ENCODE measurements at regions not wholly inside any gene's neighbourhood (a gene's known extent, or its start where the extent isn't known, plus 50 kb on each side); places are given as distances from the start of the nearest gene placed in this dataset.

DNA sequence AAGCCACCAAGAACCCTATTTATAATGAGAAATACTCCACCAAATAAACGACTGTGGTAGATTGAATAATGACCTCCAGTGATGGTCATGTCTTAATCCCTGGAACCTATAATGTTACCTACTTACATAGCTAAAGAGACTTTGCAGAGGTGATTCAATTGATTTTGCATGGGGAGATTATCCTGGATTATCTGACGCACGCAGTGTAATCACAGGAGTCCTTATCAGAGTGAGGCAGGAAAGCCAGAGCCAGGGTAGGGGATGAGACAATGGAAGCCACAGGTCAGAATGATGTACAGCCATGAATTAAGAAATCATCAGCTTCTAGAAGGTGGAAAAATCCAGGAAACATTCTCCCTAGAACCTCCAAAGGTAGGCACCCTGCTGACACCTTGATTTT lies 286.4 kb upstream of the SP4 start:
- Mint-ChIP-seq H3K4me1 (no peaks in the 10 kb centered on the region), H3K27ac (no peak overlapping the region), H3K4me3 (no peak overlapping the region), H3K9me3 (no peaks in the 10 kb centered on the region), H3K36me3 (no peaks in the 10 kb centered on the region), H3K27me3 (peaks cover 0 to 6% of the 10 kb centered on the region in 2 donors)
- ATAC-seq (replicated peaks) (no peak), DNase-seq (no peak)

DNA sequence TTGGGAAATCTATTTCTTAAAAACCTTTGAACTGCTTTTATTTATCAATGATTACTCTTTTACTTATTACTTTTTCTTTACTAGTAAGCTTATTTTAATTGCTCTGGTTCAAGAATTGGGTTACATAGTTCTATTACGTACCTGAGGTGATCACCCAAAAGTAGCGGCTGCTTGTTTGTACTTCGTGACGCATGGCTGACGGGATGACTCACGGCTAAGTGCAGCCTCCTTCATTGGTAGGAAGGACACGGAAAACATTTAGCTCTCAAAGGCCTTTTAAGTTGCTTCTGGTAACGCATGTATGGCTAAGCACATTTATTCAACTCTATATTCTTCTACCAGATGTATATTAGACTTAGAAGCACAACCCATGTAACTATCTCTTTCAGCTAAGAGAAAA lies 285.8 kb upstream of the SP4 start:
- DNase-seq (no peak), ATAC-seq (replicated peaks) (no peak)
- Mint-ChIP-seq H3K27ac (no peak overlapping the region), H3K9me3 (no peaks in the 10 kb centered on the region), H3K27me3 (peaks cover 0 to 6% of the 10 kb centered on the region in 2 donors), H3K4me3 (no peak overlapping the region), H3K4me1 (no peaks in the 10 kb centered on the region), H3K36me3 (no peaks in the 10 kb centered on the region)

DNA sequence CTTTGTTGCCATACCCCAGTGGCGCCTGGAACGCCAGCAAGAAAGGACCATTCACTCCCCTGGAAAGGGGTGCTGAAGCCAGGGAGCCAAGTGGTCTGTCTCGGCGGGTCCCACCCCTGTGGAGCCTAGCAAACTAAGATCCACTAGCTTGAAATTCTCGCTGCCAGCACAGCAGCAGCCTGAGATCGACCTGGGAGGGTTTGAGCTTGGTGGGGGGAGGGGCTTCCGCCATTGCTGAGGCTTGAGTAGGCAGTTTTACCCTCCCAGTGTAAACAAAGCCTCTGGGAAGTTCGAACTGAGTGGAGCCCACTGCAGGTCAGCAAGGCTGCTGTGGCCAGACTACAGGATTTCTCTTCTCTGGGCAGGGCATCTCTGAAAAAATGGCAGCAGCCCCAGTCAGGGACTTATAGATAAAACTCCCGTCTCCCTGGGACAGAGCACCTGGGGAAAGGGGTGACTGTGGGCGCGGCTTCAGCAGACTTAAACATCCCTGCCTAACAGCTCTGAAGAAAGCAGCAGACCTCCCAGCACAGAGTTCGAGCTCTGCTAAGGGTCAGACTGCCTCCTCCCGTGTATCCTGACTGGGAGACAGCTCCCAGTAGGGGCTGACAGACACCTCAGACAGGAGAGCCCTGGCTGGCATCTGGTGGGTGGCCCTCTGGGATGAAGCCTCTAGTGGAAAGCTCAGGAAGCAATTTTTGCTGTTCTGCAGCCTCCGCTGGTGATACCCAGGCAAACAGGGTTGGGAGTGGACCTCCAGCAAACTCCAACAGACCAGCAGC lies 281.1 kb upstream of the SP4 start:
- Mint-ChIP-seq H3K9me3 (no peaks in the 10 kb centered on the region), H3K4me1 (no peaks in the 10 kb centered on the region), H3K4me3 (no peak overlapping the region), H3K27me3 (peaks cover 0 to 6% of the 10 kb centered on the region in 2 donors), H3K27ac (no peak overlapping the region), H3K36me3 (no peaks in the 10 kb centered on the region)
- ATAC-seq (replicated peaks) (no peak), DNase-seq (no peak)

DNA sequence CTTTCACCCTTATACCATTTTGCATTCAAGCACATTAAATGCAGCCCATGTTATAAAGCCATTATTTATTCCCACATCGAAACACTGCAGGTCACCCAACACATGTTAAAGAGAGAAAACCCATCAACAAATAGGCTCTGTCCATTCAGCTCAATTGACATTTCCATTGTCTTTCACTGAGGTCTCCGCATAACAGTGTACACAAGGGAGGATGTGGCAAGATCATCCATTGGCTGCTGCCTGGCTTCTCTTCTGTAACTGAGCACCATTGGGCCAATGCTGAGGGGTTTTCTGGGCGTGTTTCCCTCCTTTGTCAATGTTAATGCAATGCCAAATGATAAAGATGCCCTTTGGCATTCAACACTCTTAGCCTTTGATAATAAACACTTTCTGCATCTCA lies 278.1 kb upstream of the SP4 start:
- no peak for ATAC-seq (replicated peaks)
- no peak for DNase-seq
- Mint-ChIP-seq H3K36me3 (no peaks in the 10 kb centered on the region), H3K9me3 (no peaks in the 10 kb centered on the region), H3K4me3 (no peak overlapping the region), H3K27ac (no peak overlapping the region), H3K4me1 (no peaks in the 10 kb centered on the region), H3K27me3 (peaks cover 0 to 6% of the 10 kb centered on the region in 2 donors)

DNA sequence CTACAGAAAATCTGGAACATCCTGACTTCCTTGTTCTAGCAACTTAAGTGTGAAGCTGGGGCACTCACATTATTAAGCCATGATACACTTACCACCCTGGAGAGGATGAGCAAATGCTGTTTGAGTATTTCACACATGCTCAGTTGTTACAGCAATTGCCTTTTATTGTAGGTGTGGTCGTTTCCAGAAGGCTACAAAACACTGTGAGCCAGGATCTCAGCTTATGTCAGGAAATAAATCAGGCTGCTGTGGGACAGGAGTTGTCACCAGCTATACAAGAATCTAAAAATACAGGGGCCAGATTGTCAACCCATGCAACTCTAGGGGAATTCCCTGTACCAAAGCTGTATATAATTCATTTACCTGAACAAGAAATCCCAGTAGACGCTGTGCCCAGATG lies 273.3 kb upstream of the SP4 start:
- Mint-ChIP-seq H3K27me3 (no peaks in the 10 kb centered on the region), H3K9me3 (no peaks in the 10 kb centered on the region), H3K27ac (no peak overlapping the region), H3K4me3 (no peak overlapping the region), H3K4me1 (no peaks in the 10 kb centered on the region), H3K36me3 (no peaks in the 10 kb centered on the region)
- no peak for ATAC-seq (replicated peaks)
- DNase-seq, result no peak

DNA sequence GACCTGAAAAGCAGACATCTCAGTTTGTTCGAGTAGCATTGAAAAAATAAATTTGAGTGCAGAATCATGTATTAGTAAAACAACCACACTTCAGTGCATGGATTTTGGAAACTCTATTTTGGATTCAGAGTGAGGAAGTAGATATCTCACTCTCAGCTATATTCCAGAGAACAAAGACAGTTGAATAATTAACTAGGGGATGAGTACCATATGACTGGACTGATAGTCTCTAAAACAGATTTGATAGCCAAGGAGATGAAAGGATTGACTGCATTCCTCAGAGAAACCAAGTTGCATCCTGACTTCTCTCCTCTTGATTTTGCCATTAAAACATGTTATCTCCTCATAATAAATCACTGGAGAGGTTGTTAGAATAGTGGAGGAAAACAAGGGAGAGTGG lies 268.4 kb upstream of the SP4 start:
- ATAC-seq (replicated peaks), result no peak
- Mint-ChIP-seq H3K4me3 (no peak overlapping the region), H3K9me3 (peaks cover 0 to under 1% of the 10 kb centered on the region in 2 donors), H3K4me1 (no peaks in the 10 kb centered on the region), H3K27ac (no peak overlapping the region), H3K27me3 (peaks cover 0 to under 1% of the 10 kb centered on the region in 2 donors), H3K36me3 (no peaks in the 10 kb centered on the region)
- DNase-seq, result no peak

DNA sequence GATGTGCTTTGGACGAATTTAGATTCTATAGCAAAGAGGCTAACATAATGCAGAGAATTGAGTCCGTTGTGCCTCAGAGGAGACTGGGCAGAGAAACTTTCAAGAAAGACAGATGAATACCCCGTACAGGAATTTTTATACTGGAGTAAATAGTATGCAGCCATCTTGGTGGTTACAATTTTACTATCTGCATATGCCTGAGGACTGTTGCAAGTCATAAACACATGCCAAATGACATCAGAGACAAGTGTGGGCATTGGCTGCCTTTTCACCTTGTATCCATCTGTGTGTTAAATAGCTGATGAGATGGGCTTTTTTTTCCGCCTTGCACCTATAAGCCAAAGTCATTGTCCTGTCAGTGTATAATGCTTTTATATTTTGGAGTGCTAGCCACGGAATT lies 267.5 kb upstream of the SP4 start:
- Mint-ChIP-seq H3K4me1 (no peaks in the 10 kb centered on the region), H3K27ac (no peak overlapping the region), H3K9me3 (peaks cover 0 to 5% of the 10 kb centered on the region in 2 donors), H3K27me3 (peaks cover 3 to 10% of the 10 kb centered on the region in 2 donors), H3K4me3 (no peak overlapping the region), H3K36me3 (no peaks in the 10 kb centered on the region)
- DNase-seq, result no peak
- no peak for ATAC-seq (replicated peaks)

DNA sequence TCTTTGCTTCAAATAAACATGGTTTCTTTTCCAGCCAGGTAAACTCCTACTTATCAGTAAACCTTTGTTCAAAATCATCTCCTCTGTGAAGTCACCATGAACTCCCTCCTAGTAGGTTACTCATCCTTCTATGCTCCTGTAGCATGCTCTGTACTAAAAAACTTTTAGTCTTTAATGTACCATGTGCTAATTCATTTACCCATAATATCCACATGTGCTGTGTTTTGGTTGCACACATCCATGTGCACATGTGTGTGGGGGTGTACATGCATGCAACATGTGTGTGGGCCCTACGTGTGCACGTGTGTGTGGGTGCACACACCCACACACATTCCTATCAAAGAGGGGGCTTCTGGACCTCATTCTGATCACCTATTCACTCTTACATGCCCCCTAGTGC lies 259.9 kb upstream of the SP4 start:
- peaks cover 33 to 38% of the 10 kb centered on the region in 2 donors for H3K27me3 Mint-ChIP-seq
- no peak overlapping the region for H3K27ac Mint-ChIP-seq
- ATAC-seq (replicated peaks) (no peak), DNase-seq (no peak)
- H3K9me3 Mint-ChIP-seq, result peaks cover 4 to 5% of the 10 kb centered on the region in 2 donors
- peaks cover 4 to 12% of the 10 kb centered on the region in 2 donors for H3K4me1 Mint-ChIP-seq
- no peaks in the 10 kb centered on the region for H3K36me3 Mint-ChIP-seq
- H3K4me3 Mint-ChIP-seq, result no peak overlapping the region

DNA sequence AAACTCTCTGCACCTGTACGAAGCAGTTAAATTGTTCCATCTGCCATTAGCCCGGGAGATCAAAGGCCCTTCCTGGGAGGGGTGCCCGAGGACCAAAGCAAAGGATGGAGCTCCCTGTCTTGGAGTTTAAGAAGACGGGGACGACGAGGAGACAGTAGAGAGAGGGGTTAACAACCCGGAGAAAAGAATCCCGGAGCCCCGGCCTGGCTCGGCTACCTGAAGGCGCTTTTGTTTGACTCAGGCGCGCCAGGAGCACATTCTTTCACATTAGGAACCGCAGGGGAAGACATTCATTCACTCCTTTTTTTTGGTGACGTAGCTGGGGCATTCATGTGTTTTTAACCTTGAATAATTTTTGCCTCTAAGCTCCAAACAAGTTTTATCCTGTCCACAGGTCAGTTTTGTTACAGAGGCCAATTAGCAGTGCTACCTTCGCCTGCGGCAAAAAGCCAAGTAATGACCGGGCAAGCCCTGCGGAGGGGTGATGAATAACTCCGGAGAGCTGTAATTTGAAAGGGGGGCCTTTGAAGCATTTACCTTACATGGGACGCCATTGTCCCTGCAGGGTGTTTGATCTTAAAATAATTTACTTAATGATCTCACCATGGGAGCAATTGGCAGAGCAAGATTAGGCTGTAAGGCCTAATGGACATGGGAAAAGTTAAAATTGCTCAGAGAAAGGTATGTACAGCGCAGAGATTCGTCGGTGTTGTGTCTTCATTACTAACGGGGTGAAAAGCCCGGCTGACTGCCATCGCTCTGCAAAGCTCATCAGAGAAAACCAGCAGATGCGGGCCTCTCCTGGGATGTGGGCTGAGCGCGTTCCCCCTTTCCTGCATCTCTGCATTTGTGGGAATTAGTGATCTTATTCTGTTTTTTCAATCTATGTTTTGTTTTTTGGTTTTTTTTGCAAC lies 258.0 kb upstream of the SP4 start:
- no peak overlapping the region for H3K4me3 Mint-ChIP-seq
- DNase-seq (no peak), ATAC-seq (replicated peaks) (no peak)
- no peaks in the 10 kb centered on the region for H3K36me3 Mint-ChIP-seq
- peaks cover 4 to 12% of the 10 kb centered on the region in 2 donors for H3K4me1 Mint-ChIP-seq
- H3K27me3 Mint-ChIP-seq, result peaks cover 33 to 52% of the 10 kb centered on the region in 2 donors
- H3K27ac Mint-ChIP-seq, result no peak overlapping the region
- peaks cover under 1 to 4% of the 10 kb centered on the region in 2 donors for H3K9me3 Mint-ChIP-seq

DNA sequence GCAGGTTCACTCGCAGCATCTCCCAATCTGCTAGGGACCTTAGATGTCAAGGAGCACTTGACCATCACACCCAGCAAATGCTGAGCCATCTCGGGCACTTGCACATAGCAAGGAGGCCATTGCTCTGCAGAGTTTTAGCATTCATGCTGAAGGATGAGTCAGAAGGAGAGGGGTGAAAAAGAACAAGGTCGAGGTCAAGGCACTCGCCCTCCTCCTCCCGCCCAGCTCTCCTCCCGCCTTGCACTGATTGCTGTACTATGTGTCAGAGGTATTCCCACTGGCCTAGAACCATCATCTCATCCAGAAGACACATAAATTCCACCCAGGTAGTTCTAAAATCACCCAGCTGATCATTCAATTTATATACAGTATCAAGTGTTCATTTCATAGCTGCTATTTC lies 255.1 kb upstream of the SP4 start:
- DNase-seq (no peak), ATAC-seq (replicated peaks) (no peak)
- no peak overlapping the region for H3K27ac Mint-ChIP-seq
- peaks cover 27 to 45% of the 10 kb centered on the region in 2 donors for H3K27me3 Mint-ChIP-seq
- peaks cover 0 to 4% of the 10 kb centered on the region in 2 donors for H3K9me3 Mint-ChIP-seq
- no peaks in the 10 kb centered on the region for H3K36me3 Mint-ChIP-seq
- H3K4me3 Mint-ChIP-seq, result no peak overlapping the region
- H3K4me1 Mint-ChIP-seq, result peaks cover 4 to 12% of the 10 kb centered on the region in 2 donors

DNA sequence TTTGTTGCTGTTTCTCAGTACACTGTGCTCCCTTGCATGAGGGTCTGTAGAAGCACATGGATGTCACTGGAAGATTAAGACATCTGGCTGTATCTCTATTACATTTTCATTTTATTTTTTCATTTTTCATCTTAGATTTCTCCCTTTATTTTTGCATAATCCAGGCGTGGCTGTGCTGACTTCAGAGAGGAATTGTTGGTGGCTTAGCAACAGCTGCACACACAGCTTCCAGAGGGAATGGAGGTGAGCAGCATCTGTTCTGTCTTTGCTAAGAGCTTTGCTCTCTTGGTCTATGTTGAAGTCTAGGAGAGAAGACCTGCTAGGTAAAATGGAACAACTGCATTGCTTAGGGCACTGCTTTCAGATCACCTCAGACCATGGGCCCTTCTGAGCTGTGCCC lies 254.4 kb upstream of the SP4 start:
- Mint-ChIP-seq H3K9me3 (peaks cover 0 to 5% of the 10 kb centered on the region in 2 donors), H3K4me3 (no peak overlapping the region)
- no peak for ATAC-seq (replicated peaks)

DNA sequence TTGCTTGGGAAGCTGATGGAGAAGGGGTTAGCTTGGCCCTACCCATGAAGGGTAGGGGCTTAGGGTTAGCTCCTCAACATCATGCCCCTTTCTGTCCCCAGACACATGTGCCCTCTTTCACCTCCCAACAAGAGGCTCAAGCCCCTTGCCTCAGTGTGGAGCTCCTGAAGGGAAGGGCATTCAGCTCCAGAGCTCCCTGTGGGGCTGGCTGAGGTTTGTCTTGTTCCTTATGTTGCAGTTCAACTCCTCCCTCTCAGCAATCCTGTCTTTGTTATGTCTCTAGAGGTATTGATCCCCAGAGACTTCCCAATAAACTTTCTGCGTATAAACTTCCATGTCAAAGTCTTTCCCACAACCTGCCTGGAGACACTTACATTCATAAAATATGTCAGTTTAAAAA lies 252.2 kb upstream of the SP4 start:
- Mint-ChIP-seq H3K36me3 (no peaks in the 10 kb centered on the region), H3K9me3 (peaks cover 6% of the 10 kb centered on the region in 2 donors), H3K27me3 (peaks cover 9 to 25% of the 10 kb centered on the region in 2 donors), H3K4me3 (no peak overlapping the region), H3K4me1 (no peaks in the 10 kb centered on the region), H3K27ac (no peak overlapping the region)
- ATAC-seq (replicated peaks), result no peak
- DNase-seq, result no peak

More for the DNA sequence above, 254.4 kb upstream of the SP4 start:
- no peak for DNase-seq
- Mint-ChIP-seq H3K36me3 (no peaks in the 10 kb centered on the region), H3K27me3 (peaks cover 21 to 45% of the 10 kb centered on the region in 2 donors), H3K4me1 (peaks cover 4 to 12% of the 10 kb centered on the region in 2 donors), H3K27ac (no peak overlapping the region)

DNA sequence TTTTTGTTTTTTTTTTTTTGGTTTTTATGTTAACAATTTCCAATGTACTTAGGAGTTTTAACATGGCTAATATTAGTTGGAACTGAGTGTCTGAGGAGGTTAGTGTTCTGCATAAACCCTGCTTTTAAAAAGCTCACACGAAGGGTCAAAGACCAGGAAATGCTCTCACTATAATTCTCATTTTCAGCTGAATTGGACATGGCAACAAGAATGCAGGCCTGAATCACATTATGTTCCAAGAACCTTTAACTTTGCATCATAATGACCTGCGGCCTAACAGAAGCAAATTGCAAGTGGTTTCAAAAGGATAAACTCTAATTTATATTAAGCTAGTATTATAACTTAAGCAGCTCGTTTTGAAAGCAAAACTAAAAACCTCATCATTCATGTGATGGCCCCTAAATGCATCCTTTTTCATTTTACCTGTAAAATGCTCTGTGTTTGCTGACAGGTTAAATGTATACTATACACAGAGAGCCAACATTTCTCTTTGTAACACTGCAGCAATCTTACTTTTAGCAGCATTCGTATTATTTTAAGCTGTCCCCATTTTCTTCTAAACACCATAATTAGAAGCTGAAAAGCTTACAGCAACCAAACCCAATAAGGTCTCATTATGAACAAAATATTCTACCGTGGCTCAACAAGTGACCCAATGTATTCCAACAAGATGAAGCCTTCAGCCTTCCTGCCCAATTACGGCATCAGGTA lies 242.8 kb upstream of the SP4 start:
- Mint-ChIP-seq H3K27me3 (peaks cover 6 to 21% of the 10 kb centered on the region in 2 donors), H3K4me1 (no peaks in the 10 kb centered on the region), H3K9me3 (peaks cover 4 to 7% of the 10 kb centered on the region in 2 donors)

DNA sequence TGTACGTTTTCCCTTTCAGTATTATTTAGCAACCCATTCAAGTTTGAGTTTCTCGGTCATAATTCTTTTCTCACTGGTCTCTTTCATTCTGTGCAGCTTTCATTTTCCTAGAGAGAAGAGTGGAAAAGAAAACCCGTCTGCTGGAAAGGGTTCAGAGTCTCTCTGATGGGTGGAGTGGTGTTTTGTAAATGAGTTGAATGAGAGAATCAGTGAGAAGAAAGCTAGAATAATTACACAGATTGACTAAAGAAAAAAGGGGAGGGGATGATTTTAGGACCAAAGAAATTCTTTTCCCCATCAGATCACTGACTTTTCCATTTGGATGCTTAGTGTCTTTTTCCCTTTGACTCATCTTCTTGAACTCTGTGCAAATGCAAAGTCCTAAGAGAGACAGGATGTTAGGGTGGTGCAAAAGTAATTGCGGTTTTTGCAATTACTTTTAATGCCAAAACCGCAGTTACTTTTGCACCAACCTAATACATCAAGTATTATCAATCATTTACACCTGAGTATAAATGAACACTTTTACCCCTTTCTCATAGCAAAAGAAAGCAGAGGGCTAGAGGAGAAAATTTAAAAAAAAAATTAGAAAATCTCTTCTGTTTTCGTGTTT lies 242.1 kb upstream of the SP4 start:
- H3K4me3 Mint-ChIP-seq, result no peak overlapping the region
- H3K4me1 Mint-ChIP-seq, result no peaks in the 10 kb centered on the region
- peaks cover 6 to 21% of the 10 kb centered on the region in 2 donors for H3K27me3 Mint-ChIP-seq
- DNase-seq, result no peak
- no peaks in the 10 kb centered on the region for H3K36me3 Mint-ChIP-seq
- peaks cover 3 to 7% of the 10 kb centered on the region in 2 donors for H3K9me3 Mint-ChIP-seq
- no peak for ATAC-seq (replicated peaks)
- H3K27ac Mint-ChIP-seq, result no peak overlapping the region

More for the DNA sequence above, 242.8 kb upstream of the SP4 start:
- no peak overlapping the region for H3K4me3 Mint-ChIP-seq
- H3K36me3 Mint-ChIP-seq, result no peaks in the 10 kb centered on the region
- ATAC-seq (replicated peaks), result no peak
- no peak overlapping the region for H3K27ac Mint-ChIP-seq
- DNase-seq, result no peak

Measured in stimulated activated naive B cell treated with anti-CD40 and anti-IgM and Interleukin-4, amounts not matched to agents 10 μg/mL and 1 μg/mL and 100 μg/mL, for 72 hours (primary cell).